ENCODE measurements at regions not wholly inside any gene's neighbourhood (a gene's known extent, or its start where the extent isn't known, plus 50 kb on each side); places are given as distances from the start of the nearest gene placed in this dataset.
A peak's percentile ranks its signal among the peaks of the same experiment; 100 is the strongest.
"Not testable (repeated sequence)": the region's sequence is repeated elsewhere in the genome, so short reads cannot be mapped to it uniquely, and the experiment has no call there.

- DNase-seq = no peak
Measured at GRCh38 chr5:106658150-106658549, 1012.6 kb downstream of the EFNA5 start.

GRCh38 chr5:106656821-106657220 lies 1013.9 kb downstream of the EFNA5 start:
- no peak for DNase-seq

- no peak for DNase-seq
Measured at GRCh38 chr5:106649031-106649430, 1021.7 kb downstream of the EFNA5 start.

GRCh38 chr5:106648401-106648800 lies 1022.3 kb downstream of the EFNA5 start:
- no peak for DNase-seq

- no peak for DNase-seq
Measured at GRCh38 chr5:106646106-106646505, 1024.6 kb downstream of the EFNA5 start.

- DNase-seq = no peak
Measured at GRCh38 chr5:106640511-106640910, 1030.2 kb downstream of the EFNA5 start.

GRCh38 chr5:106639488-106639887 lies 1031.2 kb downstream of the EFNA5 start:
- peak; percentile 26 for DNase-seq

- DNase-seq = no peak
Measured at GRCh38 chr5:106637275-106637674, 1033.5 kb downstream of the EFNA5 start.

- no peak for DNase-seq
Measured at GRCh38 chr5:106634375-106634774, 1036.4 kb downstream of the EFNA5 start.

GRCh38 chr5:106633825-106634224 lies 1036.9 kb downstream of the EFNA5 start:
- DNase-seq = no peak

- not testable (repeated sequence) for DNase-seq
Measured at GRCh38 chr5:106628456-106628855, 1042.3 kb downstream of the EFNA5 start.

GRCh38 chr5:106610041-106610440 lies 1060.7 kb downstream of the EFNA5 start:
- peak; percentile 19 for DNase-seq

- no peak for DNase-seq
Measured at GRCh38 chr5:106601620-106602019, 1069.1 kb downstream of the EFNA5 start.

- DNase-seq = no peak
Measured at GRCh38 chr5:106600803-106601202, 1069.9 kb downstream of the EFNA5 start.

- no peak for DNase-seq
Measured at GRCh38 chr5:106595864-106596263, 1074.9 kb downstream of the EFNA5 start.

- DNase-seq = no peak
Measured at GRCh38 chr5:106584268-106584667, 1086.5 kb downstream of the EFNA5 start.

GRCh38 chr5:106578736-106579135 lies 1092.0 kb downstream of the EFNA5 start:
- no peak for DNase-seq

GRCh38 chr5:106574820-106575219 lies 1095.9 kb downstream of the EFNA5 start:
- no peak for DNase-seq

- DNase-seq = no peak
Measured at GRCh38 chr5:106566031-106566430, 1104.7 kb downstream of the EFNA5 start.

- no peak for DNase-seq
Measured at GRCh38 chr5:106545325-106545724, 1125.4 kb downstream of the EFNA5 start.

- no peak for DNase-seq
Measured at GRCh38 chr5:106543330-106543729, 1127.4 kb downstream of the EFNA5 start.

- no peak for DNase-seq
Measured at GRCh38 chr5:106530150-106530549, 1140.6 kb downstream of the EFNA5 start.

GRCh38 chr5:106525438-106525837 lies 1145.3 kb downstream of the EFNA5 start:
- DNase-seq = no peak

GRCh38 chr5:106523852-106524251 lies 1146.9 kb downstream of the EFNA5 start:
- DNase-seq = no peak

GRCh38 chr5:106522296-106522695 lies 1148.4 kb downstream of the EFNA5 start:
- DNase-seq = peak; percentile 59

- DNase-seq = peak; percentile 95
Measured at GRCh38 chr5:106521701-106522100, 1149.0 kb downstream of the EFNA5 start.

Data from DMS53 (cell line).